Mesenchymal stem cell (in vitro differentiated cells and primary cell): ENCODE measurements at regions not wholly inside any gene's neighbourhood (a gene's known extent, or its start where the extent isn't known, plus 50 kb on each side); places are given as distances from the start of the nearest gene placed in this dataset.

Experiments used
- DNase-seq: peaks from one replicate; pipeline ENCODE4 v3.0.0-alpha.2; 2013
- H2AFZ ChIP-seq: one replicate; pipeline ENCODE4 v1.6.1; 2013; ENCODE audit warnings: low read depth, mild to moderate bottlenecking, control low read depth, inconsistent platforms, low read length, moderate library complexity
- H2AK5ac ChIP-seq: 2 replicates; pipeline ENCODE4 v1.6.1; 2013; ENCODE audit warnings: low read length, moderate library complexity, mild to moderate bottlenecking, inconsistent platforms; ENCODE audit not compliant: severe bottlenecking
- H2BK120ac ChIP-seq: one replicate; pipeline ENCODE4 v1.6.1; 2013; ENCODE audit warnings: low read depth, mild to moderate bottlenecking, inconsistent platforms, low read length, moderate library complexity
- H2BK12ac ChIP-seq, 2 experiments: one replicate each; pipeline ENCODE4 v1.6.1; 2013; ENCODE audit warnings: inconsistent platforms in 2 of 2, low read length in 2 of 2, mild to moderate bottlenecking in 2 of 2, moderate library complexity in 2 of 2, control low read depth in 1 of 2
- H2BK15ac ChIP-seq: one replicate; pipeline ENCODE4 v1.6.1; 2013; ENCODE audit warnings: mild to moderate bottlenecking, low read depth, inconsistent platforms; ENCODE audit not compliant: poor library complexity, severe bottlenecking
- H2BK5ac ChIP-seq: 2 replicates; pipeline ENCODE4 v1.6.1; 2013; ENCODE audit warnings: low read depth, mild to moderate bottlenecking, low read length, control low read depth, inconsistent platforms; ENCODE audit not compliant: poor library complexity, severe bottlenecking
- H3K14ac ChIP-seq, 2 experiments: one replicate each; pipeline ENCODE4 v1.6.1; 2013; ENCODE audit warnings: inconsistent platforms in 2 of 2, low read length in 2 of 2, control low read depth in 1 of 2, mild to moderate bottlenecking in 1 of 2, moderate library complexity in 1 of 2
- H3K18ac ChIP-seq, 2 experiments: one replicate each; pipeline ENCODE4 v1.6.1; 2013; ENCODE audit warnings: inconsistent platforms in 2 of 2, low read length in 2 of 2, control low read depth in 1 of 2, low read depth in 1 of 2, mild to moderate bottlenecking in 1 of 2
- H3K23ac ChIP-seq, 2 experiments: one replicate each; pipeline ENCODE4 v1.6.1; 2013; ENCODE audit warnings: inconsistent platforms in 2 of 2, low read length in 2 of 2, mild to moderate bottlenecking in 2 of 2, moderate library complexity in 2 of 2, control low read depth in 1 of 2
- H3K27ac ChIP-seq: 2 replicates; pipeline ENCODE4 v1.5.1; 2013; ENCODE audit warnings: mild to moderate bottlenecking, moderate library complexity, low read length, control low read depth, inconsistent platforms; ENCODE audit not compliant: poor library complexity, severe bottlenecking
- H3K27me3 ChIP-seq, 2 experiments: 2 replicates each; pipeline versions ENCODE4 v1.6.1 to v1.7.0; 2013; ENCODE audit warnings: low read length in 2 of 2, mild to moderate bottlenecking in 2 of 2, moderate library complexity in 2 of 2, control low read depth in 1 of 2, inconsistent platforms in 1 of 2; ENCODE audit not compliant: control insufficient read depth in 1 of 2, insufficient read depth in 1 of 2
- H3K36me3 ChIP-seq, 2 experiments: 2 replicates each; pipeline versions ENCODE4 v1.6.1 to v1.7.0; 2013; ENCODE audit warnings: low read length in 2 of 2, control low read depth in 1 of 2, inconsistent platforms in 1 of 2, low read depth in 1 of 2, mild to moderate bottlenecking in 1 of 2; ENCODE audit not compliant: insufficient read depth in 2 of 2, control insufficient read depth in 1 of 2
- H3K4ac ChIP-seq, 2 experiments: one replicate each; pipeline ENCODE4 v1.6.1; 2013; ENCODE audit warnings: inconsistent platforms in 2 of 2, low read length in 2 of 2, mild to moderate bottlenecking in 2 of 2, moderate library complexity in 2 of 2, control low read depth in 1 of 2, low read depth in 1 of 2
- H3K4me1 ChIP-seq: 2 replicates; pipeline ENCODE4 v1.6.1; 2013; ENCODE audit warnings: low read depth, low read length, control low read depth; ENCODE audit not compliant: control insufficient read depth, insufficient read depth
- H3K4me2 ChIP-seq: 2 replicates; pipeline ENCODE4 v1.6.1; 2013; ENCODE audit warnings: low read length, mild to moderate bottlenecking, inconsistent platforms; ENCODE audit not compliant: poor library complexity, severe bottlenecking
- H3K4me3 ChIP-seq, 2 experiments: 2 replicates each; pipeline versions ENCODE4 v1.5.1 to v1.7.0; 2013; ENCODE audit warnings: low read length in 2 of 2, mild to moderate bottlenecking in 2 of 2, control low read depth in 1 of 2, low read depth in 1 of 2; ENCODE audit not compliant: insufficient read depth in 1 of 2
- H3K79me1 ChIP-seq: replicated peaks from 2 replicates; pipeline ENCODE4 v1.6.1; 2013; ENCODE audit warnings: mild to moderate bottlenecking, control low read depth, low read length, inconsistent platforms; ENCODE audit not compliant: poor library complexity, severe bottlenecking
- H3K9ac ChIP-seq: 2 replicates; pipeline ENCODE4 v1.7.0; 2013; ENCODE audit warnings: mild to moderate bottlenecking, low read length, moderate library complexity
- H3K9me3 ChIP-seq: 2 replicates; pipeline ENCODE4 v1.7.0; 2013; ENCODE audit warnings: mild to moderate bottlenecking, low read length; ENCODE audit not compliant: control insufficient read depth
- H4K8ac ChIP-seq: one replicate; pipeline ENCODE4 v1.6.1; 2013; ENCODE audit warnings: inconsistent platforms, mild to moderate bottlenecking, low read length, moderate library complexity
- H4K91ac ChIP-seq: one replicate; pipeline ENCODE4 v1.6.1; 2013; ENCODE audit warnings: mild to moderate bottlenecking, low read length, inconsistent platforms
- WGBS: methylation state at CpG from one replicate; pipeline ENCODE4 v1.1.7; 2013; ENCODE audit warnings: mixed read lengths; 5-methylcytosine and 5-hydroxymethylcytosine counted together

DNA sequence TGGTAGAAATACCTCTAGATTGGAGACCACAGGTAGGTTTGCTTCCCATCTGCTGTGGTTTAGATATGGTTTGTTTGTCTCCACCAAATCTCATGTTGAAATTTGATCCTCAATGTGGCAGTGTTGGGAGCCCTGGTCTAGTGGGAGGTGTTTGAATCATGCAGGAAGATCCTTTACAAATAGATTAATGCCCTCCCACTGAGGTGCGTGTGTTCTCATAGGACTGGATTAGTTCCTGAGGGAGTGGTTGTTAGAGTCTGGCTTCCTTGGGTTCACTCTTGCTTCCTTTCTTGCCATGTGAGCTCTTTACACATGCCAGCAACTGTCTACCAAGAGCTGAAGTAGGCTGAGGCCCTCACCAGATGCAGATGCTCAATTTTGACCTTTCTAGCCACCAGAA lies 391.1 kb upstream of the GRIA1 start:
- no peak overlapping the region for H2BK12ac ChIP-seq
- no peak overlapping the region for H4K8ac ChIP-seq
- H2BK120ac ChIP-seq: no peak overlapping the region
- no peak overlapping the region for H2BK15ac ChIP-seq
- H3K23ac ChIP-seq: no peak overlapping the region
- no peak overlapping the region for H3K4me3 ChIP-seq
- no peak overlapping the region for H3K9ac ChIP-seq
- H4K91ac ChIP-seq: no peak overlapping the region
- no peaks in the 10 kb centered on the region for H3K36me3 ChIP-seq
- H3K4me2 ChIP-seq: no peak overlapping the region
- DNase-seq: no peak
- no peaks in the 10 kb centered on the region for H3K27me3 ChIP-seq
- no peaks in the 10 kb centered on the region for H3K4me1 ChIP-seq
- no peak overlapping the region for H3K14ac ChIP-seq
- no peak overlapping the region for H2AFZ ChIP-seq
- no peak overlapping the region for H2AK5ac ChIP-seq
- H2BK5ac ChIP-seq: no peak overlapping the region
- H3K9me3 ChIP-seq: no peaks in the 10 kb centered on the region
- WGBS: 100% methylated on average over 1 of the region's 1 CpG
- H3K27ac ChIP-seq: no peak overlapping the region
- no peaks in the 10 kb centered on the region for H3K79me1 ChIP-seq
- no peak overlapping the region for H3K18ac ChIP-seq
- no peak overlapping the region for H3K4ac ChIP-seq

DNA sequence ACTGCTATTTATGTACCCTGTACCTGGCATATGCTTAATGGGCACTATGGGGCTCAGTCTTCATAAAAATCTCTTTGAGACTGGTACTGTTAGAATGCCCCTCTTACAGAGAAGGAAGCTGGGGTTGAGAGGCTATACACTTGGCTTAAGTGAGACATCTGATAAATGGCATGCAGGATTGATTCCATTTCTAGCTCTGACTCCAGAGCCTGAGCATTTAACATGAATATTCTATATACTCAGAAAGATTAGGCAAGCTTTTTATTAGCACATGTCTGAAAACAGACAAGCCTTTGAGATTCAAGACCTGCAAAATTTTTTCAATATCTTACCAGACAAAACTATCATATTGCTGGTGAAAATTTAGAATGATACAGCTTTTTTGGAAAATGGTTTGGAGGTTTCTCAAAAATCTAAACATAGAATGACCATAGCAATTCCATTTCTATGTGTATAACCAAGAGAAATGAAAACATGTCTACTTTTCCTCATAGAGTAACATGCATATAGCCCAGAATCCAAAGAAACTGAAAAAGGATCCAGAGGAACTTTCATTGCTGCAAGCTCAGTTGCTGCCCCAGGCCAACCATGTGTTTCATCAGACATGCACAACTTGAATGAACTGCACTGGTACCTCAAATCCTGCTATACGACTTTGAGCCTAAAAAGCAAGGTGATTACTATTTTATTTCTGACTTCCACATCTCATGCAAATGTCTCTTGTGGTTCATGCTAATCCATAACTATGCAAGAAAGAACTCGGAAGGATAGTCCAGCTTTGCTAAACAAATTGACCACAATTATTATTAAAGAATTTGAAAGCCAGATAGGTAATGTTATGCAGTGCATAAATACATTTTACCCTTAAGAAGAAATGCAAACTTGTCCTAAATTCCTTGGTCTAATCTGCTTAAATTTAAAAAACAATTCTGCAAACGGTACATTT lies 389.0 kb upstream of the GRIA1 start:
- WGBS: 72% methylated on average over 1 of the region's 3 CpGs

DNA sequence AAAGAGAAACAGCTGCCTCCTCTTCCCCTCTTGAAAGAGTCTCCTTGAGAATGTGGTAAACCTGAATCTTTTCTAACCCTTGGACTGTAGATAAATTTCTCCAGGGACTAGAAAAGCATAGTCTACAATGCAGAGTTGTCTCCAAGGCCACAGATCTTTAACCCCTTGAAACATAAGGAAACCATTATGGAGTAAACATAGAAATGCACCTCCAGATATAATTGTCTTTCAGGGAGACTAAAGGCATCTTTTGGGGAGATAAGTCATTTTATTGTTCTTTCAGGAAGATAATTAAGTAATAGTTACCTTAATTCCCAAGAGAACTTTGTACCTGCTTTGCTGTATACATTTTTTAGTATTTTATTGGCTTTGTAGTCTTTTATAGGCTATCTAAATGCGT lies 373.6 kb upstream of the GRIA1 start:
- no peak overlapping the region for H2BK5ac ChIP-seq
- H3K4ac ChIP-seq: no peak overlapping the region
- H3K4me1 ChIP-seq: no peaks in the 10 kb centered on the region
- no peak overlapping the region for H3K4me2 ChIP-seq
- H3K9me3 ChIP-seq: no peaks in the 10 kb centered on the region
- H3K79me1 ChIP-seq: no peaks in the 10 kb centered on the region
- H2AFZ ChIP-seq: no peak overlapping the region
- H4K8ac ChIP-seq: no peak overlapping the region
- H3K36me3 ChIP-seq: no peaks in the 10 kb centered on the region
- no peak overlapping the region for H2BK15ac ChIP-seq
- H3K27me3 ChIP-seq: no peaks in the 10 kb centered on the region
- no peak for DNase-seq
- H2AK5ac ChIP-seq: no peak overlapping the region
- H3K18ac ChIP-seq: no peak overlapping the region
- no peak overlapping the region for H3K14ac ChIP-seq
- no peak overlapping the region for H2BK12ac ChIP-seq
- H3K23ac ChIP-seq: no peak overlapping the region
- H3K9ac ChIP-seq: no peak overlapping the region
- no peak overlapping the region for H2BK120ac ChIP-seq
- H4K91ac ChIP-seq: no peak overlapping the region
- H3K4me3 ChIP-seq: no peak overlapping the region
- whole genome bisulfite sequencing: no CpG with 5 or more reads among the region's 1 CpG
- no peak overlapping the region for H3K27ac ChIP-seq

More for the DNA sequence above, 389.0 kb upstream of the GRIA1 start:
- no peak overlapping the region for H3K4ac ChIP-seq
- no peak overlapping the region for H2BK120ac ChIP-seq
- H3K4me2 ChIP-seq: no peak overlapping the region
- no peak overlapping the region for H2AK5ac ChIP-seq
- H3K4me3 ChIP-seq: no peak overlapping the region
- no peak overlapping the region for H4K8ac ChIP-seq
- H3K36me3 ChIP-seq: no peaks in the 10 kb centered on the region
- no peaks in the 10 kb centered on the region for H3K27me3 ChIP-seq
- H2BK15ac ChIP-seq: no peak overlapping the region
- no peak overlapping the region for H2BK12ac ChIP-seq
- no peaks in the 10 kb centered on the region for H3K9me3 ChIP-seq
- H3K18ac ChIP-seq: no peak overlapping the region
- H3K79me1 ChIP-seq: no peaks in the 10 kb centered on the region
- H3K27ac ChIP-seq: no peak overlapping the region
- H2BK5ac ChIP-seq: no peak overlapping the region
- H2AFZ ChIP-seq: no peak overlapping the region
- no peaks in the 10 kb centered on the region for H3K4me1 ChIP-seq
- H3K14ac ChIP-seq: no peak overlapping the region
- H4K91ac ChIP-seq: no peak overlapping the region
- no peak overlapping the region for H3K9ac ChIP-seq
- DNase-seq: no peak
- no peak overlapping the region for H3K23ac ChIP-seq

DNA sequence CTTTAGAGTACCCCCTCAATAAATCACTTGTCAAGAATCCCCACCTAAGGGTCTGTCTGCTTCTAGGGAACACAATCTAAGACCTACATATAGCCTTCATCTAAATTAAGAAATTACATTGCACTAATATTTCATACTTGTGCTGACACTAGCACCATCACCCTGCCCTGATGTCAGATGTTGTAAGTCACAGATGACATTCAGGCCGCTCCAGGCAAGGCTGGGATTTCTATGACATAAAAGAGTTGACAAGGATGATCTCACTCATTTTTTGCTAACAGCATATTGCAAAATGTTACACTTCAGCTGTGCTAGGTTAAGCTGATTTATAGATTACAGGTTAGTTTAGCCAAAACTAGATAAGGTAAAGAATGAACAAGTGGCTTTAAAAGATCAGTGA lies 372.5 kb upstream of the GRIA1 start:
- Histone ChIP-seq H3K27ac (no peak overlapping the region), H4K91ac (no peak overlapping the region)
- 63% methylated on average over 1 of the region's 1 CpG for WGBS

More for the DNA sequence above, 372.5 kb upstream of the GRIA1 start:
- Histone ChIP-seq H3K14ac (no peak overlapping the region), H2BK120ac (no peak overlapping the region), H3K9ac (no peak overlapping the region), H3K9me3 (no peaks in the 10 kb centered on the region), H3K79me1 (no peaks in the 10 kb centered on the region), H3K4me1 (no peaks in the 10 kb centered on the region), H2AFZ (no peak overlapping the region), H3K4ac (no peak overlapping the region), H4K8ac (no peak overlapping the region), H2AK5ac (no peak overlapping the region), H2BK5ac (no peak overlapping the region), H3K4me2 (no peak overlapping the region), H3K18ac (no peak overlapping the region), H2BK12ac (no peak overlapping the region), H3K4me3 (no peak overlapping the region), H3K23ac (no peak overlapping the region), H3K27me3 (no peaks in the 10 kb centered on the region), H3K36me3 (no peaks in the 10 kb centered on the region), H2BK15ac (no peak overlapping the region)
- no peak for DNase-seq
